HG02973 (cell line): ENCODE measurements at regions not wholly inside any gene's neighbourhood (a gene's known extent, or its start where the extent isn't known, plus 50 kb on each side); places are given as distances from the start of the nearest gene placed in this dataset.
"Not testable (repeated sequence)": the region's sequence is repeated elsewhere in the genome, so short reads cannot be mapped to it uniquely, and the experiment has no call there.

Experiments
- ATAC-seq: cut with Tn5 transposase; IDR thresholded peaks from one replicate; pipeline ENCODE4 v1.9.1; 2021; ENCODE audit warnings: moderate library complexity; ENCODE audit not compliant: unreplicated experiment

- ATAC-seq = no peak
These were observed 52.7 kb upstream of the ZCCHC13 start for GRCh38 chrX:74251006-74251930.

GRCh38 chrX:74250574-74250973 lies 53.4 kb upstream of the ZCCHC13 start:
- no peak for ATAC-seq

GRCh38 chrX:74249963-74250362 lies 54.0 kb upstream of the ZCCHC13 start:
- ATAC-seq = no peak

GRCh38 chrX:74248889-74249288 lies 55.1 kb upstream of the ZCCHC13 start:
- ATAC-seq = no peak

- ATAC-seq = no peak
These were observed 57.5 kb upstream of the ZCCHC13 start for GRCh38 chrX:74246524-74246923.

GRCh38 chrX:74242484-74243138 lies 61.4 kb upstream of the ZCCHC13 start:
- ATAC-seq = no peak

- ATAC-seq = no peak
These were observed 61.9 kb upstream of the ZCCHC13 start for GRCh38 chrX:74242050-74242449.

- ATAC-seq = no peak
These were observed 65.2 kb upstream of the ZCCHC13 start for GRCh38 chrX:74238771-74239170.

- ATAC-seq = no peak
These were observed 69.2 kb upstream of the ZCCHC13 start for GRCh38 chrX:74234818-74235217.

GRCh38 chrX:74232859-74233258 lies 71.1 kb upstream of the ZCCHC13 start:
- no peak for ATAC-seq

GRCh38 chrX:74231625-74232024 lies 72.4 kb upstream of the ZCCHC13 start:
- no peak for ATAC-seq

GRCh38 chrX:74230094-74230493 lies 73.9 kb upstream of the ZCCHC13 start:
- no peak for ATAC-seq

- ATAC-seq = no peak
These were observed 78.9 kb upstream of the ZCCHC13 start for GRCh38 chrX:74225111-74225510.

GRCh38 chrX:74220277-74220676 lies 83.7 kb upstream of the ZCCHC13 start:
- no peak for ATAC-seq

GRCh38 chrX:74218895-74219294 lies 85.1 kb upstream of the ZCCHC13 start:
- no peak for ATAC-seq

- ATAC-seq = no peak
These were observed 87.6 kb upstream of the ZCCHC13 start for GRCh38 chrX:74216421-74216820.

GRCh38 chrX:74211911-74212310 lies 92.1 kb upstream of the ZCCHC13 start:
- ATAC-seq = no peak

- no peak for ATAC-seq
These were observed 96.4 kb upstream of the ZCCHC13 start for GRCh38 chrX:74207539-74207938.

GRCh38 chrX:74195605-74196004 lies 108.4 kb upstream of the ZCCHC13 start:
- no peak for ATAC-seq

GRCh38 chrX:74195120-74195519 lies 108.9 kb upstream of the ZCCHC13 start:
- ATAC-seq = no peak

- ATAC-seq = no peak
These were observed 116.8 kb upstream of the ZCCHC13 start for GRCh38 chrX:74187211-74187610.

GRCh38 chrX:74183047-74183446 lies 120.9 kb upstream of the ZCCHC13 start:
- not testable (repeated sequence) for ATAC-seq
